OCI-LY7 (cell line): ENCODE measurements at regions not wholly inside any gene's neighbourhood (a gene's known extent, or its start where the extent isn't known, plus 50 kb on each side); places are given as distances from the start of the nearest gene placed in this dataset.

Experiments used
- BruUV-seq: library from RNA; stranded (reverse); fragments of 400-500 nt; replicated peaks from 2 replicates; lab custom pipeline; 2021; lab: Mats Ljungman, UMichigan
- CTCF ChIA-PET: fragments of 300-600 bp; sonication (Branson Sonifier 250); formaldehyde crosslinking; loops from one replicate; lab custom pipeline; 2022; ENCODE audit warnings: antibody characterized with exemption; ENCODE audit not compliant: unreplicated experiment; lab: Charles Lee
- POLR2A ChIA-PET: fragments of 300-600 bp; sonication (Branson Sonifier 250); formaldehyde crosslinking; loops from one replicate; lab custom pipeline; 2022; ENCODE audit warnings: antibody characterized with exemption; lab: Charles Lee
- DNase-seq: peaks from one replicate; pipeline ENCODE4 v3.0.0-alpha.2; 2015; ENCODE audit warnings: low spot score
- H2AFZ ChIP-seq: fragments of 200-600 bp; sonication (generic), shearing (Covaris generic); 2 replicates; pipeline ENCODE4 v1.6.1; 2014; ENCODE audit warnings: mild to moderate bottlenecking, antibody characterized with exemption, low read length, moderate library complexity
- H3K27ac ChIP-seq: fragments of 200-600 bp; sonication (generic); 2 replicates; pipeline ENCODE4 v1.5.1; 2014; ENCODE audit warnings: mixed run types, low read depth, mild to moderate bottlenecking, moderate library complexity, low read length, inconsistent platforms; ENCODE audit not compliant: poor library complexity, severe bottlenecking
- H3K36me3 ChIP-seq: fragments of 200-600 bp; sonication (generic); 2 replicates; pipeline ENCODE4 v1.6.1; 2014; ENCODE audit warnings: mild to moderate bottlenecking, antibody characterized with exemption, low read length, moderate library complexity, mixed read lengths; ENCODE audit not compliant: insufficient read depth
- H3K4me1 ChIP-seq: fragments of 200-600 bp; sonication (generic); 2 replicates; pipeline ENCODE4 v1.5.1; 2014; ENCODE audit warnings: mild to moderate bottlenecking, low read length; ENCODE audit not compliant: insufficient read depth, poor library complexity, severe bottlenecking
- H3K4me2 ChIP-seq: fragments of 200-600 bp; sonication (generic); 2 replicates; pipeline ENCODE4 v1.6.1; 2014; ENCODE audit warnings: mild to moderate bottlenecking, low read length
- H3K4me3 ChIP-seq: fragments of 200-600 bp; sonication (generic); 2 replicates; pipeline ENCODE4 v1.5.1; 2014; ENCODE audit warnings: mild to moderate bottlenecking, low read depth, low read length; ENCODE audit not compliant: poor library complexity, severe bottlenecking
- H3K79me2 ChIP-seq: fragments of 200-600 bp; sonication (generic); 2 replicates; pipeline ENCODE4 v1.6.1; 2016; ENCODE audit warnings: low read depth, mild to moderate bottlenecking, low read length, moderate library complexity, mixed read lengths; ENCODE audit not compliant: insufficient read depth
- H3K9me2 ChIP-seq: fragments of 200-600 bp; sonication (generic); 2 replicates; pipeline ENCODE4 v1.6.1; 2016; ENCODE audit warnings: mild to moderate bottlenecking, low read length, mixed read lengths; ENCODE audit not compliant: insufficient read depth
- H3K9me3 ChIP-seq: fragments of 200-600 bp; sonication (generic); 2 replicates; pipeline ENCODE4 v1.6.1; 2014; ENCODE audit warnings: mild to moderate bottlenecking, mixed run types, low read length, mixed read lengths
- H4K20me1 ChIP-seq: fragments of 200-600 bp; sonication (generic); 2 replicates; pipeline ENCODE4 v1.6.1; 2014; ENCODE audit warnings: mild to moderate bottlenecking, antibody characterized with exemption, low read length, moderate library complexity, mixed read lengths; ENCODE audit not compliant: insufficient read depth
- EZH2phosphoT487 ChIP-seq: fragments of 200-600 bp; sonication (generic); IDR thresholded peaks from 2 replicates; pipeline ENCODE4 v1.6.1; 2018; ENCODE audit warnings: low read depth, borderline replicate concordance, mild to moderate bottlenecking, mixed run types, antibody characterized with exemption, low read length, moderate library complexity, mixed read lengths
- intact Hi-C: fragments of 100-400 bp; cut with micrococcal nuclease; formaldehyde crosslinking; loops from one replicate; pipeline ENCODE4 v1.10.0; 2022; ENCODE audit not compliant: unreplicated experiment
- TF ChIP-seq, protein P1 (sequence below): fragments of 200-600 bp; sonication (generic); conservative IDR thresholded peaks from 2 replicates; pipeline ENCODE4 v1.5.1; 2014; ENCODE audit warnings: mild to moderate bottlenecking, antibody characterized with exemption, low read length, moderate library complexity, mixed read lengths

DNA sequence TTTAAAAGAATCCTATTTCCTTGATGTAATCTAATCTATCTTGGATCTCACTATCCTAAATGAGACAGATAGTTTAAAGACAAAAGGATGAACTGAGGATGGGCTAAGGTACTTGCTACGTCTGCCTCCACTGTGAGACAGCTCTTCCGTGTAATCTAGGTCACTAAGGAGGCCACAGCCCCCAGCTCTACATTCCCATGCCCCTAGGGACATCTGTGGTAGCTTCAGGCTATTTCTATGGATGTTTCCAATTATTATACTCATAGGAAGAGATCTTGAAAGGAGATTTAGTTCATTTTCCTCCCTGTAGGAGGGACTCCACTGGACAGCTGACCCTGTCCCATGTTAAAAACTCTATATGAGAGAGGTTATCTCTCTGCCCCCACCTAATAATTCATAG lies 140.8 kb upstream of the TRPC5 start:
- no peak overlapping the region for H3K27ac ChIP-seq
- no peak overlapping the region for H2AFZ ChIP-seq
- intact Hi-C loops = no loop called here
- POLR2A ChIA-PET = no interaction called here
- H3K9me2 ChIP-seq = no peaks in the 10 kb centered on the region
- no peak for DNase-seq
- no peaks in the 10 kb centered on the region for H4K20me1 ChIP-seq
- TF ChIP-seq EZH2phosphoT487 = no peak
- TF ChIP-seq, protein P1, sequence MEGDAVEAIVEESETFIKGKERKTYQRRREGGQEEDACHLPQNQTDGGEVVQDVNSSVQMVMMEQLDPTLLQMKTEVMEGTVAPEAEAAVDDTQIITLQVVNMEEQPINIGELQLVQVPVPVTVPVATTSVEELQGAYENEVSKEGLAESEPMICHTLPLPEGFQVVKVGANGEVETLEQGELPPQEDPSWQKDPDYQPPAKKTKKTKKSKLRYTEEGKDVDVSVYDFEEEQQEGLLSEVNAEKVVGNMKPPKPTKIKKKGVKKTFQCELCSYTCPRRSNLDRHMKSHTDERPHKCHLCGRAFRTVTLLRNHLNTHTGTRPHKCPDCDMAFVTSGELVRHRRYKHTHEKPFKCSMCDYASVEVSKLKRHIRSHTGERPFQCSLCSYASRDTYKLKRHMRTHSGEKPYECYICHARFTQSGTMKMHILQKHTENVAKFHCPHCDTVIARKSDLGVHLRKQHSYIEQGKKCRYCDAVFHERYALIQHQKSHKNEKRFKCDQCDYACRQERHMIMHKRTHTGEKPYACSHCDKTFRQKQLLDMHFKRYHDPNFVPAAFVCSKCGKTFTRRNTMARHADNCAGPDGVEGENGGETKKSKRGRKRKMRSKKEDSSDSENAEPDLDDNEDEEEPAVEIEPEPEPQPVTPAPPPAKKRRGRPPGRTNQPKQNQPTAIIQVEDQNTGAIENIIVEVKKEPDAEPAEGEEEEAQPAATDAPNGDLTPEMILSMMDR = no peak
- no peak overlapping the region for H3K4me3 ChIP-seq
- CTCF ChIA-PET = no interaction called here
- H3K79me2 ChIP-seq = no peaks in the 10 kb centered on the region
- H3K4me1 ChIP-seq = no peaks in the 10 kb centered on the region
- H3K36me3 ChIP-seq = no peaks in the 10 kb centered on the region
- no TSS peak for BruUV-seq
- H3K4me2 ChIP-seq = no peak overlapping the region
- H3K9me3 ChIP-seq = no peaks in the 10 kb centered on the region

DNA sequence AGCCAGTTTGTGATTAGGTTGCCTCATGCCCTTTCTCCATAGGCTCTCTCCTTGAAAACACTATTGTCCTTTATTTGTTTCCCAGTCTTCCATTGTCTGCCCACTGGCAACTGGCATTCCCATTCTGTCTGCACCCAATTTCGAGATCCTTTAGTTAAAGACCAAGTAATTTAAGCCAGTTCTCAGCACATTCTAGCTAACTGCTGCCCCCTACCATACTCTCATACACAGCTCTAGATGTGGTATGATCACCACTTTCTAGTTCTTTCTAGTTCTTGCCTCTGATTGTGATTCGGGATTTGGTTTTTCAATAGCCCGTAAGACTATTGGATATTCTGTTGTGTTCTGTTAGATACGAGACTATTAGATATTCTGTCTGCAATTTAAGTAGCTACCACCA lies 135.8 kb upstream of the TRPC5 start:
- Histone ChIP-seq H3K4me3 (no peak overlapping the region), H4K20me1 (no peaks in the 10 kb centered on the region), H3K36me3 (no peaks in the 10 kb centered on the region), H3K4me1 (no peaks in the 10 kb centered on the region), H3K9me2 (no peaks in the 10 kb centered on the region), H3K27ac (no peak overlapping the region), H3K9me3 (no peaks in the 10 kb centered on the region), H2AFZ (no peak overlapping the region), H3K4me2 (no peak overlapping the region), H3K79me2 (no peaks in the 10 kb centered on the region)
- no peak for TF ChIP-seq EZH2phosphoT487
- DNase-seq = no peak
- ChIA-PET CTCF (interaction anchor here (0.6 kb wide), 1 partner anchor 14 kb away, joined by 3 read pairs; no protein-coding TSS in a partner anchor), POLR2A (no interaction called here)
- no TSS peak for BruUV-seq
- intact Hi-C loops = no loop called here

DNA sequence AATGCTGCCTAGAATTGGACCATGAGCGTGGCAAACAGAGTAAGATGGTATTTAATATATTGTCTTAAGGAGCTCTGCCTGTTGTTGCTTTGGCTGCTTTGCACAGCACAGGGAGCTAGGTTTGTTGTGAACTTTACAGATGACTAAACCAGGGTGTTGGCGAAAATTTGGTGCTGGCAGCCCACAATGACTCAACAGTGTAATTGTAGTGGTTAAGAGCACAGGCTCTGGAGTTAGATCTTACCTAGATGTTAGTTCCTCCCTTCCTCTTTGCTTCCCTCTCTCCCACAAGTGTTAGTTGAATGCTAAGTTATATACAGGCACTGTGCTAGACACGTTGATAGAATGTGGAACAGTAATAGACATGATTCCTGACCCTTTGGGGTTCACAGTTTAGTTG lies 128.9 kb upstream of the TRPC5 start:
- no peaks in the 10 kb centered on the region for H3K4me1 ChIP-seq
- no peak overlapping the region for H3K27ac ChIP-seq
- H3K4me2 ChIP-seq = no peak overlapping the region
- no peak overlapping the region for H3K4me3 ChIP-seq
- no peaks in the 10 kb centered on the region for H4K20me1 ChIP-seq
- H2AFZ ChIP-seq = no peak overlapping the region
- BruUV-seq = no TSS peak
- intact Hi-C loops = no loop called here
- H3K36me3 ChIP-seq = no peaks in the 10 kb centered on the region
- no peaks in the 10 kb centered on the region for H3K9me3 ChIP-seq
- H3K9me2 ChIP-seq = no peaks in the 10 kb centered on the region
- no peak for TF ChIP-seq EZH2phosphoT487
- TF ChIP-seq, protein P1 = no peak
- CTCF ChIA-PET = no interaction called here
- no peaks in the 10 kb centered on the region for H3K79me2 ChIP-seq
- no peak for DNase-seq
- POLR2A ChIA-PET = no interaction called here
